Activated CD8-positive, alpha-beta T cell treated with anti-CD3 and anti-CD28 coated beads for 36 hours (primary cell): ENCODE measurements at regions not wholly inside any gene's neighbourhood (a gene's known extent, or its start where the extent isn't known, plus 50 kb on each side); places are given as distances from the start of the nearest gene placed in this dataset.

Source experiments
- ATAC-seq: fragments of 200-7000 bp; cut with Tn5 transposase; one replicate; pipeline ENCODE4 v1.10.0; 2021; ENCODE audit warnings: mild to moderate bottlenecking, moderate library complexity
- CTCF ChIA-PET: fragments of 350-600 bp; sonication (Branson Sonifier 250); formaldehyde crosslinking; loops from one replicate; lab custom pipeline; 2021; ENCODE audit warnings: antibody characterized with exemption; lab: Charles Lee
- POLR2A ChIA-PET: fragments of 350-600 bp; sonication (Branson Sonifier 250); formaldehyde crosslinking; loops from one replicate; lab custom pipeline; 2021; ENCODE audit warnings: antibody characterized with exemption; lab: Charles Lee
- DNase-seq: peaks from one replicate; pipeline ENCODE4 v3.0.0-alpha.2; 2020
- H3K27ac Mint-ChIP-seq: one replicate; pipeline ENCODE4 v1.8.0; 2021; ENCODE audit warnings: mild to moderate bottlenecking, mixed read lengths
- H3K27me3 Mint-ChIP-seq: one replicate; pipeline ENCODE4 v1.8.0; 2021; ENCODE audit warnings: mixed read lengths
- H3K36me3 Mint-ChIP-seq: one replicate; pipeline ENCODE4 v1.8.0; 2021; ENCODE audit warnings: low read depth, mixed read lengths
- H3K4me1 Mint-ChIP-seq: one replicate; pipeline ENCODE4 v1.8.0; 2021; ENCODE audit warnings: low read depth, mixed read lengths
- H3K4me3 Mint-ChIP-seq: one replicate; pipeline ENCODE4 v1.8.0; 2021; ENCODE audit warnings: mild to moderate bottlenecking, moderate library complexity, mixed read lengths
- H3K9me3 Mint-ChIP-seq: one replicate; pipeline ENCODE4 v1.8.0; 2021; ENCODE audit warnings: mixed read lengths
- CTCF ChIP-seq: fragments of 200-600 bp; IDR thresholded peaks from one replicate; pipeline ENCODE4 v1.8.0; 2022; ENCODE audit warnings: antibody characterized with exemption, mild to moderate bottlenecking
- intact Hi-C: fragments of 100-400 bp; cut with micrococcal nuclease; formaldehyde crosslinking; loops from one replicate; pipeline ENCODE4 v1.10.0; 2022

DNA sequence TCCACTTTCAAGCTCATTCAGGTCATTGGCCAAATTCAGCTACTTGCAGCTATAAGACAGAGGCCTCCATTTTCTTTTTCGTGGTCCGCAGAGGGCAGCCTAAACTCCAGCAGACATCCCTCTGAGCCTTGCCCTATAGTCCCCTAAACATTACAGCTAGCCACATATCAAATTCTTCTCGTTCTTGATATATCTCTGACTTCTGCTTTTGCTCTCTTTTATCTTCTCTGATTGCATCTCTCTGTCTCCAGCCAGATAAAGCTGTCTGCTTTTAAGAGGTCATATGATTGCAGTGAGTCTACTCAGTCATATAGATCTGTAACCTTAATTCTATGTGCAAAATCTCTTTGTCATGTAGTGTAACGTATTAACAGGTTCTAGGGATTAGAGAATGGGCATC lies 358.4 kb upstream of the RGS17 start:
- CTCF ChIA-PET, result no interaction called here
- Mint-ChIP-seq H3K4me3 (no peak overlapping the region), H3K27me3 (no peaks in the 10 kb centered on the region), H3K4me1 (no peaks in the 10 kb centered on the region), H3K9me3 (no peaks in the 10 kb centered on the region), H3K27ac (no peak overlapping the region), H3K36me3 (no peaks in the 10 kb centered on the region)
- TF ChIP-seq CTCF, result no peak
- POLR2A ChIA-PET, result no interaction called here
- ATAC-seq, result no peak
- intact Hi-C loops, result no loop called here
- no peak for DNase-seq

GRCh38 chr6:153488267-153488666 lies 357.2 kb upstream of the RGS17 start:
- H3K27me3 Mint-ChIP-seq, result no peaks in the 10 kb centered on the region
- DNase-seq, result no peak
- ATAC-seq, result no peak
- POLR2A ChIA-PET, result no interaction called here
- intact Hi-C loops, result no loop called here
- no peaks in the 10 kb centered on the region for H3K36me3 Mint-ChIP-seq
- no peaks in the 10 kb centered on the region for H3K9me3 Mint-ChIP-seq
- no peak overlapping the region for H3K27ac Mint-ChIP-seq
- no peak overlapping the region for H3K4me3 Mint-ChIP-seq
- TF ChIP-seq CTCF, result no peak
- H3K4me1 Mint-ChIP-seq, result no peaks in the 10 kb centered on the region
- CTCF ChIA-PET, result no interaction called here

DNA sequence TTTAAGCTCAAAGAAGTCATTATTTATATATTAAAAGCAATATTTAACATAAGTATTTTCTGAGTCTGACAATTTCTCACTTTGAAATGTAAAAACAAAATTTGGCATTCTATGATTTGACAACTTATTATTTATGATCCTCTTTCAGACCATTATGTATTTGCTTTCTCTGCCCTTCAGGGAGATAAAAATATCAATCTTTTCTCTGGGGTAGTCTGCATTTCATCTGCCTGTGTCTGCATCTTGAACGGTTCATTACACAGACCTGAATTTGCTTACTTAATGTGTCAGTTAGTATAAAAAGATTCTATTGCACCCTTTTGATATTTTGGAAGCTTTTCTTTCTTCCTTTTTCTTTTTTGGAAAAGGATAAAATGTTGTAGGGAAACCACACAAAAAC lies 354.0 kb upstream of the RGS17 start:
- H3K4me1 Mint-ChIP-seq, result no peaks in the 10 kb centered on the region
- no peak overlapping the region for H3K4me3 Mint-ChIP-seq
- H3K27me3 Mint-ChIP-seq, result no peaks in the 10 kb centered on the region
- intact Hi-C loops, result no loop called here
- H3K9me3 Mint-ChIP-seq, result no peaks in the 10 kb centered on the region
- ATAC-seq (no peak), DNase-seq (no peak)
- CTCF ChIA-PET, result no interaction called here
- no peak overlapping the region for H3K27ac Mint-ChIP-seq
- H3K36me3 Mint-ChIP-seq, result no peaks in the 10 kb centered on the region
- TF ChIP-seq CTCF, result no peak
- POLR2A ChIA-PET, result no interaction called here

GRCh38 chr6:153484056-153484455 lies 353.0 kb upstream of the RGS17 start:
- no peaks in the 10 kb centered on the region for H3K36me3 Mint-ChIP-seq
- ATAC-seq, result no peak

GRCh38 chr6:153476243-153476642 lies 345.2 kb upstream of the RGS17 start:
- POLR2A ChIA-PET, result no interaction called here
- CTCF ChIA-PET, result no interaction called here
- H3K36me3 Mint-ChIP-seq, result no peaks in the 10 kb centered on the region

More at GRCh38 chr6:153484056-153484455, 353.0 kb upstream of the RGS17 start:
- no peak for DNase-seq
- H3K4me3 Mint-ChIP-seq, result no peak overlapping the region
- H3K27me3 Mint-ChIP-seq, result no peaks in the 10 kb centered on the region
- no peaks in the 10 kb centered on the region for H3K9me3 Mint-ChIP-seq
- H3K4me1 Mint-ChIP-seq, result no peaks in the 10 kb centered on the region
- no peak for TF ChIP-seq CTCF
- intact Hi-C loops, result no loop called here
- H3K27ac Mint-ChIP-seq, result no peak overlapping the region
- ChIA-PET CTCF (no interaction called here), POLR2A (interaction anchor here (0.8 kb wide), 1 partner anchor 215 kb away, joined by 3 read pairs; no protein-coding TSS in a partner anchor)

More at GRCh38 chr6:153476243-153476642, 345.2 kb upstream of the RGS17 start:
- intact Hi-C loops, result no loop called here
- TF ChIP-seq CTCF, result no peak
- ATAC-seq (no peak), DNase-seq (no peak)
- H3K27me3 Mint-ChIP-seq, result no peaks in the 10 kb centered on the region
- H3K9me3 Mint-ChIP-seq, result no peaks in the 10 kb centered on the region
- no peak overlapping the region for H3K27ac Mint-ChIP-seq
- no peak overlapping the region for H3K4me3 Mint-ChIP-seq
- H3K4me1 Mint-ChIP-seq, result no peaks in the 10 kb centered on the region
